NCI-H146 treated with DMSO at 0.1 percent for 48 hours (cell line): ENCODE measurements at regions not wholly inside any gene's neighbourhood (a gene's known extent, or its start where the extent isn't known, plus 50 kb on each side); places are given as distances from the start of the nearest gene placed in this dataset.

Experiments used
- DNase-seq: peaks from one replicate; lab custom pipeline; 2025; ENCODE audit not compliant: unreplicated experiment; lab: John Stamatoyannopoulos, UW

DNA sequence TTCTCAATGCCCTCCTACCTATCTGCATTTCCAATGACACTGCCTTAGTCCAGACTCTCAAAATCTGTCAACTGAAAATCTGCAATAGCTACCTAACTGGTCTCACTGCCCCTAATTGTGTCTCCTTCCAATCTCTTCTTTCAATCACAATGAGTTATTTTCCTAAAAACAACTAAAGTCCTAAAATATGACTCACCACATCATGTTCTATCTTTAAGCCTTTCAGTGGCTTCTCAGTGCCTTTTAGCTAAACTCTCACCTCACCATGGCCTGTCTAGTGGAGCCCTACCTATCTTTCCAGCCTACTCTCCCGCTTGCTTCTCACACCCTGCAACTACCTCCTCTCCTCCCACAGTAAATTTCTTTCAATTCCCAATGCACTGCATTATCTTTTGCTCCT lies 220.9 kb upstream of the PKDCC start:
- no peak for DNase-seq

- no peak for DNase-seq
Observed at GRCh38 chr2:41827354-41827971, 220.4 kb upstream of the PKDCC start.

- DNase-seq = no peak
Observed at GRCh38 chr2:41828052-41828643, 219.7 kb upstream of the PKDCC start.

DNA sequence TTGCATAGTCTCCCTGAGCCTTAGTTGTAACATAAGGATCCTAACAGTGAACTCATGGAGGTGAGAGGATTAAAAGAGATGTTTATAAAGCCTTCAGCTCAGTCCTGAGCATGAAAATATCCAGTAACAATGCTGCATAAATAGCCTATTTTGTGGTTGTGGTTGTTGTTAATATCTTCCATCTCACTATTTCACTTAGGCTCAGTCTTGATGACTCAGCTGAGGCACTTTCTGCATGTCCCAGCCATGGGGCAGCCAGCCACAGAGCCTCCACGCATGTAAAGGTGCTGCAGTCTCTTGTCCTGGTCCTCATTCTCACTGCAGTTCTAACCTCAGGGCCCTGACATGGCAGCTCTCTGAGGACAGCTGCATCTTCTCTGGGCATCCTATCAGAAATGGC lies 218.8 kb upstream of the PKDCC start:
- no peak for DNase-seq

DNA sequence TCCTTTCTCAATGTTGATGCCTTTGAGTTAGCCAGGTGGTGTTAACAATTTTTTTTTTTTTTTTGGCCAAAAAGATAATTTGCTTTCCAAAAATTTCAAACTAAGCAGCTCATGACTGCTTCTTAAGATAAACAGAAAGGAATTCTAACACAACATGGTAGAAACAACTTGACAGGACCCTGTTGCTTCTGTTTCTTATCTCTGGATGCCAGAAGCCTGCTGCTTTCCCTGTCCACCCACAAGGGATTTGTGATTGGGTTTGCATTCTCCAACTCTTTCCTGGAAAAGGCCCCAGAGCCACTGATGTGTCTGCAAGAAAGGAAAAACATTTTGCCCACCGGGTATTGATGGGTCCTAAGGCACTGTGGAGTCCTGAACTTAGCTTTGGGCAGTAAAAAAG lies 217.2 kb upstream of the PKDCC start:
- no peak for DNase-seq

DNA sequence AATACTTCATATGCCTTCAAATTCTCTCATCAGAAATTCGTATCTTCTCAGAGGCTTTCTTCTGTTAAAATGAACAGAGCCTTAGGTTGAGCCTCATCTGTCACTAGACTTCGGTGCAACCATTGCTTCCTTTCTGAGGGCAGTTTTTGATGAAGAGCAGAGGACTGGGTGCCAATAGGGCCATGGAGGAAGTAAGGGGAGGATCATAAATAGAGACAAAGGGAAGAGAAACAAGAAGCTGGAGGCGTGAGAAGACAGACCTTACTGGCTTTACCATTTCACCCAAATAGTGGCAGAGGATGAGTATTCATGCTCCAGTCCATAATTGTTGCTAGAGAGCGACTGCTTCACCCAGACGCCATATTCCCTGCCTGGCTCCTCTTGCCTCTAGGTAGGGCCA lies 215.6 kb upstream of the PKDCC start:
- DNase-seq = no peak

- DNase-seq = no peak
Observed at GRCh38 chr2:41835401-41835800, 212.4 kb upstream of the PKDCC start.

GRCh38 chr2:41836948-41837347 lies 210.9 kb upstream of the PKDCC start:
- DNase-seq = no peak

GRCh38 chr2:41837610-41838009 lies 210.2 kb upstream of the PKDCC start:
- DNase-seq = no peak

DNA sequence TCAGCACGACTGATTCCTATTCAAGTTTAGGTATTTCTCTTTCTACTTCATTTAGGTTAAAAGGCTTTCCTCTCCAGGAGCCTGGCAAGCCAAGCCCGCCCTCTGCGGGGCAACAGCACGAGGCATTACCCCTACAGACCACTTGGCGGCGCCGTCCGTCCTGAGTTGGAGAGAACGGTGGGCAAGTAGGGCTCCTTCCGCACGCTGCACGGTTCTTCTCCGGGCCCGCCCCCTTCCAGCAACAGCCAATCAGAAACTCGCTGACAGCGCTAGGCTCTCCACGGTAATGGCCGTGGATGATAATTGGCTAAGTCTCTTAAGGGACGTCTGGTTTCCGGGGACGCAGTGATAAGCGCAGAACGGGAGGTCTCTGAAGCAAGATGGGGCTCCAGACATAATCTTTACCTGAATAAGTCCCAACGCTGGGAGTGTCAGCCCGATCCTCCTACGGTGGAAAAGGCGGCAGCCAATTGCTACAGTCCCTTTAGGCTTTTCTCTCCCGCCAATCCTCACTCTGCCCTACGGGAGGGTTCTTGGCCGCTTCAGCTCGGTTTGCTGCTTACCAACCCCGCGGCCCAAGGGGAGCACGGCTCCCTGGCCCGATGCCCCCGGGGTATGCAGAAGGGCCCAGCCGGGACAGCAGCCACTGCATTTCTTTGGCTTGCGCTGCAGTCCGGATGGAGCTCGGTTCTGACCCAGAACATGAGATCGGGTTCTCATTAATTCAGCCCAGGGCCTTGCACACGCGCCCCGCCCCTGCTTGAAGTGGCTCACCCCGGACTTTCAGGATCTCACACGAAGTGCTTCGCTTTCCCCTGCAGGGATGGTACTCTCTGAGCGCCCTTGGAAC lies 206.9 kb upstream of the PKDCC start:
- DNase-seq = peak; percentile 94

GRCh38 chr2:41846962-41847361 lies 200.9 kb upstream of the PKDCC start:
- no peak for DNase-seq

GRCh38 chr2:41847744-41848441 lies 199.9 kb upstream of the PKDCC start:
- DNase-seq = no peak

- DNase-seq = no peak
Observed at GRCh38 chr2:41851554-41851953, 196.3 kb upstream of the PKDCC start.

DNA sequence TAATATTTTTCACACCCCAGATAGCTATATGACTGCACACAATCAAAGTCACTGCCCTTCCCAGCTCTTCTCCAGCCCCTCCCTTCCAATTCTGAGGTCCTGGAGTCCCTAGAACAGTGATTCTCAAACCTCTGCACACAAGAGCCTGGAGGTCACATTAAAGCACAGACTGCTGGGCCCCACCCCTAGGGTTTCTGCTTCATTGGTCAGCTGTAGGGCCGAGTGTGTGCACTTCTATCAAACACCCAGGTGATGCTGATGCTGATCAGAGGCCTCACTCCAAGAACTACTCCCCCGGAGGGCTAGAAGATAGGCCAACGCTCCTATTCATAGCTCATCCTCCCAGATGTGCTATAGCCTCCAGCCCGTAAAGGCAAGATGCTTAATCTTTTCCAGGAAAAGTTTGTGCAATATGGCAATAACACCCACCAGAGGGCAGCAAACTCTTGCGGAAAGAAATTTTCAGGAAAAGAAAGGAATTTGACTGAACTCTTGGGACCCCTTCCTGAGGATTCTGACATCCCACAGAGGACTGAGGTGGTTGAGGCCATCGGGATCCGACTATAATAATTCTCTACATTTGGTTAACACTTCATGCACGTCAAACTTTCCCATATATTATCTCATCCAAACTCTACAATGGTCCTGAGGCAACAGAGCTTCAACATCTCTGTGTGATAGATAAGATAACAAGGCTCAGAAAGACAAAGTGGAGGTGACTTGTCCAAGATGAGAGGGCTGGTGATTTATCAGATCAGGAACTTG lies 194.2 kb upstream of the PKDCC start:
- peak; percentile 11 for DNase-seq

GRCh38 chr2:41854227-41854626 lies 193.6 kb upstream of the PKDCC start:
- DNase-seq = no peak

DNA sequence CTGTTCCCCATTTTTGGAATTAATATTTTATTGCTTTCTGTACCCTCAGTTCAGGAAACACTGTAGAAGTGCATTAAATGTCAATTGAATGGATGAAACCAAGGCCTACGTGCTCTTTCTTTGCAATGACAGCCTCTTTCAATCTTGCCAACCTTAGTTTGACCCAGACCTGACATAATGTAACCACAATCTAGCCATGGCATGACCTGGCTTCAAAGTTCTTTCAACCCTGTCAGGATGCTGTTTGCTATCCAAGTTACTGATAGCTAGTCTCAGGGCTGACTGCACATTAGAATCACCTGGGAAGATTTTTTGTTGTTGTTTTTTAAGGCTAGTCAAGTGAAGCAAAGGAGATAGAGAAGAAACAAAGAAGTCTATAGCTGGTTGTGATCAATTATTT lies 190.9 kb upstream of the PKDCC start:
- no peak for DNase-seq

DNA sequence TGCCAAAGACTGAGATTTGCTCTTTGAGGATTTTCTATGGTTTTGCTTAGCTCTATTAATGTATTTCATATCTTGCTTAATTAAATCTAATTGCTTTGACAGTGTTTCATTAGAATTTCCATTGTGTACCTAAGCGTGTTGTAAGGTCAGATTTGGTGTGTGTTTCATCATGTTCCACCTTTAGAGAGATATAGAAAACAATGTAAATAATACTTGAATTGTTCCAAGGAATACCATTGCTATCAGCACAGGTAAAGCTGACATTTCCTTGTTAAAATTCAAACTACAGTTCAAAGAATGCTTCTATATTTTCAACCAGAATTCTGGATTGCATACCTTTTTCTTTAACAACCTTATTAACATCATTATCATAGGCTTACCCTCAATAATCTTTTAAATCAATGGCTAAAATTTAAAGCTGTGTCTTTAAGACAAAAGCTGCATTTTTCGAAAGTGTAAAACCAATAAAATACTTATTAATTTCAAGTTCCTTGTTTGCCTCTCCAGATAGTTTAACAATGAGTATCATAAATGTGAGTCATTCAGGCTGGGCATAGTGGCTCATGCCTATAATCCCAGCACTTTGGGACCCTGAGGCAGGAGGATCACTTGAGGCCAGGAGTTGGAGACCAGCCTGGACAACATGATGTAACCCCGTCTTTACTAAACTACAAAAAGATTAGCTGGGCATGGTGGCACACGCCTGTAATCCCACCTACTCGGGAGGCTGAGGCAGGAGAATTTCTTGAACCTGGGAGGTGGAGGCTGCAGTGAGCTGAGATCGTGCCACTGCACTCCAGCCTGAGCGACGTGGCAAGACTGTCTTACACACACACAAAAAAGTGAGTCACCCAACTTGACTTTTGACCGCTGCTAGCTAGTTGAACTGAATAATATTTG lies 188.0 kb upstream of the PKDCC start:
- no peak for DNase-seq

- DNase-seq = no peak
Observed at GRCh38 chr2:41863062-41863461, 184.8 kb upstream of the PKDCC start.

DNA sequence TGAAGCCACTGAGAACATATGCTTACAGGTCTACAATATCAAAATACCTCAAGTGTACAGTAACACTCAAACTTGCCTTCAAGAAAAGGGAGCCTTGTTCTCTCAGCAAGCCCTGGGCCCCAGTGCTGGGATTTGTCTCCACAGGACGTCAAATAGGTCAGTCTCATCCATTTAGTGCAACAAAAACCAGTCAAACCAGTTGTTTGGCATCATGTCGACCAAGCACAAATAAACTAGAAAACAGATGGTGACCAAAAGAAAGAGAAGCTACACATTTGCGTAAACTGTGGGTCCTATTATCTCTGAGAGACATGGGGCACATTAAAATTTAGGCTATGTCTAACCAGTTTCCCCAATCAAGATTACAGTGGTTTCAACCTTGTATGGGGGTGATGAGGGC lies 182.6 kb upstream of the PKDCC start:
- no peak for DNase-seq

GRCh38 chr2:41867553-41867952 lies 180.3 kb upstream of the PKDCC start:
- DNase-seq = no peak
